GM18520 (cell line): ENCODE measurements at regions not wholly inside any gene's neighbourhood (a gene's known extent, or its start where the extent isn't known, plus 50 kb on each side); places are given as distances from the start of the nearest gene placed in this dataset.

ENCODE experiments used
- ATAC-seq: cut with Tn5 transposase; IDR thresholded peaks from one replicate; pipeline ENCODE4 v1.9.1; 2021; ENCODE audit not compliant: unreplicated experiment

DNA sequence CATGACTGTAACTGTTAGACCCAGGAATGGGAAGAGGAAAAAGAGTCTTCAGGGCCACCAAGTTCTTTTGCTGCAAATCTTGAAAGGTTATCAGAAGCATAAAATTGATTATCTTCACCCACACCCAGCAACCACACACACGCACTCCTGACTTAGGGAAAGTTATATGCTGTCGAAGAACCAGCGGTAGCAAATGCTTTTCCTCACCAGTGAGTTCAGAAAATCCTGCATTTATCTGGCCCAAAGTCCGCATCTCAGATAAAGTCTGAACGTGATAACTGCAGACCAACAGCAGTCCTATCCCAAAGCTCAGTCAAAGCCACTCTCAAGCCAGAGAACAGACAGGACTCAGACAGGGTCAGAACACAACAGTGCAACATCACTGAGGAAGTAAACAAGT lies 115.6 kb downstream of the IRS2 start:
- ATAC-seq = no peak

DNA sequence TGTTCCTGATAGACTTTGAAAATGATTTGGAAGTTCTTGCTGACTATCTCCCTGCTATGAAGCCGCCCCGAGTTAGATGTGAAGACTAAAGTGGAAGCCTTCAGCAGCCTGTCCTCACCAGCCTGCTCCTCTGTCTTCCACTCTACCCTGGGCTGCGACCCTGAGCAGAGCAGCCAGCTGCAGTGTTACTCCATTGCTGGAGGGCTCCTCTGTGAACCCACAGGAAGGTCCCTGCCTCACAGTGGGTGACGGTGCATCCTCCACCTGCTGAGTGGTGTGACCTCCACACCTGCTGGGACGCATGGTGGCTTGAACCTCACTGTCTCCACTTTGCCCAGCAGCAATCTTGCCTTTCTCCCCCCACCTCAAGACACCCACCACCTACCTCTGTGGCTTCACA lies 116.4 kb downstream of the IRS2 start:
- ATAC-seq = no peak

DNA sequence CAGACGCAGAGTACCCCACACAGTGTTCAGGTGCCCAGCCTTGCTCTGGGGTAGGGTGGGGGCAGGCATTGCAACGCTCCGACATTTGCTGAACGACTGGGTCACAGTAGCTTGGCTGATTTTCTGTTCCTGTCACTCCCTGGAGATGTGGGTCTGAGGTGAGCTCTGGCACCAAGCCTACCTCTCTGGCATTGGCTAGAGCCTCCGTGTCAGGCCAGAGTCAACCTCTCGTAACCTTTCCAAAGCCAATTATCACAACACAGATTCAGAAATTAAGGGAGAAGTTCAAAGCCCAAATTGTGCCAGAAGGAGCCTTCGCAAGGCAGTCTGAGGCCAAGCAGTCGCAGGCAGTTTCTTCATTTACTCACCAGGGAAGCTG lies 117.2 kb downstream of the IRS2 start:
- no peak for ATAC-seq

DNA sequence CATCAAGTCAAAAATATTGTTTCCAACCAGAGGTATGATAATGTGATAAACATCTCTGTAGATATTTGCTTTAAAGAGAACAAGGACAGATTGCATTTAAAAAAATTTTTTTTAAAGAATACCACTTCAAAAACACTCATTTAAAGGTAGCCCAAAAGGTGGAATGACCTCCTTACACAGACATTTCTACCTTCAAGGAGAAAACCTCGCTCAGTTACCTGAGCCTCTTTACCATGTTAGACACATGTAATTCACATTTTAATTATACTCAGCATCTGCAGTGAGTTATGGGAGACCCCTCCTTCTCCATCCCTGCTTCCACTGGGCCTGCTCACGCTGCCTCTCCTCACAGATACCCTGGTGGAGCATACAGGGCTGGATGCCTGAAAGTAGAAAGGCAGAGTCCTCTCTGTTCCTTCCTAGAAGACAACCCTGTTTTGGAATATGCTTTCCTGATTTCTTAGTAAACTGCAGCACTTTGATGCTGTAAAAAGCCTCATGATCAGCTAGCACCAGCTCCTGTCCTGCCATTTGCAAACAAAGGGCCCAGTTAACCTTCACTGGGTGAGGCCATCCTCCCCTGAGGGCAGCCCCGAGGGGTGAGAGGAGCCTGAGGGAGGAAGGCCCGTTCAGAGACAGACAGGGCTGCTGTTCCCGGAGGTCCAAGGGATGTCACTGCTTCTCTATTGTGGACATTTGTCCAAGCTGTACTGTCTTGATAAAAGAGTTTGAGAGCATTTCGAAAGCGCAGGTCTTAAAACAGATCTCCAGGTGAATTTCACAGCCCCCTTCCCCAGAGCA lies 117.8 kb downstream of the IRS2 start:
- ATAC-seq = no peak

GRCh38 chr13:109667807-109668291 lies 118.5 kb downstream of the IRS2 start:
- no peak for ATAC-seq

GRCh38 chr13:109667056-109667455 lies 119.3 kb downstream of the IRS2 start:
- no peak for ATAC-seq

- no peak for ATAC-seq
These were observed 119.7 kb downstream of the IRS2 start for GRCh38 chr13:109666656-109667055.

- ATAC-seq = no peak
These were observed 120.6 kb downstream of the IRS2 start for GRCh38 chr13:109665781-109666249.

GRCh38 chr13:109665240-109665639 lies 121.1 kb downstream of the IRS2 start:
- no peak for ATAC-seq

GRCh38 chr13:109657395-109657794 lies 129.0 kb downstream of the IRS2 start:
- no peak for ATAC-seq

- ATAC-seq = no peak
These were observed 130.2 kb downstream of the IRS2 start for GRCh38 chr13:109656206-109656605.

DNA sequence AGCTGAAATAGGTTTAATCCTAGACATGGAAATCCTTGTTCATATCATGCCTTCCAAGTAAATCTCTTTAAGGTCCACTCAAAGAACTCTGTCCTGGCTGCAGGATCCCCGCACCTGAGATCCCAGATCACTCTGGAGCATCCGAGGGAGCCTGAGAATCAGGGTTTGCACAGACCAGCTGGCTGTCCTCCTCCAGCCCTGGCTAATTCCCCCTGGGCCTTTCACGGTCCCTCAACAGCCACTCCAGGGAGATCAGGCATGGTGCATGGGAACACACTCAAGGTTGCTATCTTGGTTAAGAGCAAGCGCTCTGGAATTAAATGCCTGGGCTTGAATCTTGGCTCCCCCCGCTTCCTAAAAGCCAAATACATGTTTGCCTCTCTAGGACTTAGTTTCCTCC lies 130.8 kb downstream of the IRS2 start:
- ATAC-seq = no peak

DNA sequence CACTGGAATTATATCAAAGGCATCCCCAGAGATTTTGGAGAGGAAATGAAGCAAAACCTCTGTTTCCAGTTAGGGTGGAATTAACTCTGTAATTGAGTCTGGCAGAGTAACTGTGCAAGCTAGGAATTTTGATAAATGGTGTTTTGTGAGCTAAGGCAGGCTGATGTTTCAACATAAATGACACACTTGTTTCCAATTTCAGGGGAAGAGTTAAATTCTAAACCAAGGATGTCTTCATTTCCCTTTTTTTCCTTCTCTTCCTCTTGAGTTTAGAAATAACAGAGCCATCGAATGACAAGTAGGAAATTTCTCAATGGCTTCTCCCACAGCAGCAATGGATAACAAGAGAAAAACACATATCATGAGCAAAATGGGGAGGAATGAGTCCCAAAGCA lies 131.2 kb downstream of the IRS2 start:
- ATAC-seq = no peak

GRCh38 chr13:109654341-109655205 lies 131.8 kb downstream of the IRS2 start:
- ATAC-seq = no peak

GRCh38 chr13:109652531-109652930 lies 133.9 kb downstream of the IRS2 start:
- ATAC-seq = no peak

DNA sequence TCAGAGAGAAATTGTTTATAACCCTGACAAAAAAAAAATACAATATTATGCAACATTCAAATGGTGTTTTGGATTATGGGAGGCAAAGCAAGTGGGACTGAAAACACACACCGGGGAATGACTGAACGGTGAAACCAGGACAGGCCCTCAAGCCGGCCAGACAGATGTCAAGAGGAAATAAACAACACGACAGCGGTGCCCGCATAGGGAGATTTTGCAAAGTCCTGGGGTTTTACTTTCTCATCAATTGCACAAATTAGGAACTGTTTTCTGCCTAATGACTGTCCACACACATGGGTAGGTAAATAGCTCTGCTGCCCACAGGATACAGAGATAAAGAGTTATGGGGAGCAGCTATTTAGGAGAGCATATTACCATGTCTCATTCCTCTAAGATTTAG lies 134.5 kb downstream of the IRS2 start:
- no peak for ATAC-seq

DNA sequence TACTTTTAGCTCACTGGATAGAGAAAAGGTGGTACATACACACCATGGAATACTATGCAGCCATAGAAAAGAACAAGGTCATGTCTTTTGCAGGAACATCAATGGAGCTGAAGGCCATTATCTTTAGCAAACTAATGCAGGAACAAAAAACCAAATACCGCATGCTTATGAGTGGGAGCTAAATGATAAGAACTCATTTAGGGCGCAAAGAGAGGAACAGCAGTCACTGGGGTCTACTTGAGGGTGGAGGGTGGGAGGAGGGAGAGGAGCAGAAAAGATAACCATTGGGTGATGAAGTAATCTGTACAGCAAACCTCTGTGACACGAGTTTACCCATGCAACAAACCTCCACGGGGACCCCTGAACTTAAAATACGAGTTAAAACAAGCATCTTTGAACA lies 135.1 kb downstream of the IRS2 start:
- ATAC-seq = no peak

DNA sequence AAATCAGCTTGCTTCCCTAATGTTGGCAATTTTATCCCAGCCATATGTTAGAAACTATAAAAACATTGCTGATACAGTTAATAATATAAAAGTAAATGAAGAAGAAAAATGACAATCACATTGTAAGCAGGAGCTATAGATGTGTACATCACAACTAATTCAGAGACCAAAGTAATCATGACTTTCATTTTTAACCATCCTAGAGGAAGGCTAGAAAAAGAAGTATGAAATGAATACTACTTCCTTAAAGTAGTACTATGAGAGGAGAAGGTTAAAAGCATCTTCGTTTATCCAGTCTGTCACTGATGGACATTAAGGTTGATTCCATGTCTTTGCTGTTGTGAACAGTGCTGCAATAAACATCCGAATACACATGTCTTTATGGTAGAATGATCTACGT lies 135.5 kb downstream of the IRS2 start:
- ATAC-seq = no peak

DNA sequence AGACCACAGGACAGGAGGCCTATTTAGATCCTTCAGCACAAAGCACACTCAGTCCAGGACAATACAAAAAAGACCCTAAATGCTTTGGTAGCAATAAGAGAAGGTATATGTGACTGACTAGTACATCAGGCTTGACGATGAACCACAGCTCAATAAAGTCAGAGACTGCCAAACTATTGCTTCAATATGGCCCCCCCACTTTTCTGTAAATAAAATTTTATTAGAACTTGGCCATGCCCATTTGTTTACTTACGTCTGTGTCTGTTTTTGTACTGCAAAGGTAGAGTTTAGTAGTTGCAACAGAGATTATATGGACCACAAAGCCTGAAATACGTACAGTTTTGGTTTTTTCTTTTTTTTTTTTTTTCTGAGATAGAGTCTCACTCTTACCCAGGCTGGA lies 136.7 kb downstream of the IRS2 start:
- ATAC-seq = no peak

GRCh38 chr13:109647699-109648098 lies 138.7 kb downstream of the IRS2 start:
- ATAC-seq = no peak

- ATAC-seq = no peak
These were observed 139.3 kb downstream of the IRS2 start for GRCh38 chr13:109647053-109647452.

- no peak for ATAC-seq
These were observed 140.0 kb downstream of the IRS2 start for GRCh38 chr13:109646423-109646822.
